ENCODE measurements at regions not wholly inside any gene's neighbourhood (a gene's known extent, or its start where the extent isn't known, plus 50 kb on each side); places are given as distances from the start of the nearest gene placed in this dataset.

DNA sequence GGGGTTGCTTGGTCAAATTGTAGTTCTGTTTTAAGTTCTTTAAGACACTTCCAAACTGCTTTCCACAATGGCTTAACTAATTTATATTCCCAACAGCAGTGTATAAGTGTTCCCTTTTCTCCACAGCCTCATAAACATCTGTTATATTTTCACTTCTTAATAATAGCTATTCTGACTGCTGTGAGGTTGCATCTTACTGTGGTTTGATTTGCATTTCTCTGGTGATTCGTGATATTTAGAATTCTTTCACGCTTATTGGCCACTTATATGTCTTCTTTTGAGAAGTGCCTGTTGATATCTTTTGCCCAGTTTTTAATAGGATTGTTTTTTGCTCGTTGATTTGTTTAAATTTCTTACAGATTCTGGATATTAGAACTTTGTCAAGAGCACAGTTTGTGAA, 278.6 kb upstream of the ITM2A start:
- H3K27ac ChIP-seq, result no peak overlapping the region
- TF ChIP-seq CTCF (IDR thresholded peaks at IDR 0.05; ENCODE audit: poor library complexity) (no peak), EZH2 (IDR thresholded peaks at IDR 0.05; ENCODE audit: borderline replicate concordance) (no peak), EZH2phosphoT487 (IDR thresholded peaks at IDR 0.05; ENCODE audit: low read depth, severe bottlenecking, unreplicated experiment) (no peak)
- no peaks in the 10 kb centered on the region for H4K20me1 ChIP-seq (ENCODE audit: insufficient read depth, poor library complexity, severe bottlenecking)
- 54% methylated on average over 3 of the region's 3 CpGs for WGBS (ENCODE audit: low lambda C conversion rate, missing lambda C conversion rate)
- DNase-seq (ENCODE audit: low spot score), result no peak
- H3K36me3 ChIP-seq (replicated peaks; ENCODE audit: insufficient read depth, low read depth), result no peaks in the 10 kb centered on the region
- H2AFZ ChIP-seq, result no peak overlapping the region
- H3K27me3 ChIP-seq, result no peaks in the 10 kb centered on the region
- no peaks in the 10 kb centered on the region for H3K9me3 ChIP-seq (ENCODE audit: low read depth)
- H3K4me2 ChIP-seq, result no peak overlapping the region
- no peaks in the 10 kb centered on the region for H3K4me1 ChIP-seq (ENCODE audit: insufficient read depth)
- H3K9me2 ChIP-seq (replicated peaks; ENCODE audit: insufficient read depth), result no peaks in the 10 kb centered on the region
- no peak overlapping the region for H3K4me3 ChIP-seq
- H3K79me2 ChIP-seq, result no peaks in the 10 kb centered on the region

- no peak overlapping the region for H3K4me3 ChIP-seq
- no peak overlapping the region for H2AFZ ChIP-seq
- no peaks in the 10 kb centered on the region for H3K36me3 ChIP-seq (replicated peaks; ENCODE audit: insufficient read depth, low read depth)
- WGBS (ENCODE audit: low lambda C conversion rate, missing lambda C conversion rate), result 62% methylated on average over 5 of the region's 5 CpGs
- H3K4me2 ChIP-seq, result no peak overlapping the region
- H3K27ac ChIP-seq, result no peak overlapping the region
- DNase-seq (ENCODE audit: low spot score), result no peak
- no peaks in the 10 kb centered on the region for H3K9me2 ChIP-seq (replicated peaks; ENCODE audit: insufficient read depth)
- H4K20me1 ChIP-seq (ENCODE audit: insufficient read depth, poor library complexity, severe bottlenecking), result no peaks in the 10 kb centered on the region
- no peak for TF ChIP-seq EZH2 (IDR thresholded peaks at IDR 0.05; ENCODE audit: borderline replicate concordance)
- no peak for TF ChIP-seq EZH2phosphoT487 (IDR thresholded peaks at IDR 0.05; ENCODE audit: low read depth, severe bottlenecking, unreplicated experiment)
- TF ChIP-seq CTCF (IDR thresholded peaks at IDR 0.05; ENCODE audit: poor library complexity), result no peak
- no peaks in the 10 kb centered on the region for H3K79me2 ChIP-seq
- H3K27me3 ChIP-seq, result no peaks in the 10 kb centered on the region
- no peaks in the 10 kb centered on the region for H3K4me1 ChIP-seq (ENCODE audit: insufficient read depth)
- H3K9me3 ChIP-seq (ENCODE audit: low read depth), result no peaks in the 10 kb centered on the region
Observed at GRCh38 chrX:79631526-79631925, 264.4 kb upstream of the ITM2A start.

DNA sequence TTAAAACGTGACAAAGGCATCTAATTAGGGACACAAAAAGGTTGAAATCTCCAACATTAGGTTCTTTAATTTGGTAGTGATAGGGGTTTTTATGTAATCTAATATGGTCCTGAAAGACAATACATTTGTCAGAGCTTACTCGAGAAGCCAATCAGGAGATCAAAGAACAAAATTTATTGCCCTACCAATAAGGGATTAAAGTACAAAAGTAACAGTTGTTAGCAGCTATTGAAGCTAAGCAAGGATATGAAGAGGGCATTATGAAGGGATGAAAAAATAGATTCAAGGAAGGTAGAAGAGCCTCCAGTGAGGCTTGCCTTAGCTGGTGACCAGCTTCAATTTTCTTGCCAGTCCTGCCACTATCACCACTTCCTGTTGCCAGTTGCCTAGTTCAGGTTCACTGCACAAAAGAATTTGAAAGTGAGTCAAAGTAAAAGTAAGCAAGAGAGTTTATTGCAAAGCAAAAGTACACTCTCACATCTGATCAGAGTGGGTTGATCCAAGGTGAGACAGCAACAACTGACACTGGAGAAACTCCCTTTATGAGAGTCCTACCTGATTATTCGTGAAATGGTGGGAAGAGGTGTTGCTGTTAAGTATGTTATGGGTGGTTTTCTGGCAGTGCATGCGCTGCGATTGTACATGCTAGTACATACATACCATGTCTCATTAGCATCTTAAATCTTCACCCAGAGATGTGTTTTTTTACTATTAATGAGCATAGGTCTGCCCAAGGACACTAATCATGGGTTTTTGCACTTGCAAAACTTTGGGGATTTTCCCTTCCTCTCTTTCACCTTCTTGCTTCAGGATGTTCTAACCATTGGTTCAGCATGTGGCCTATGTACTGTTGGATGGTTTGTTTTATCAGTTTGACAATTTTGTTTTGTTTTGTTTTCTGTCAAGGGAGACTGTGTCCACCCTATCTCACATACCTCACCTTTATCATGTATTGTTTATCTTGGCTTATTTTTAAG, 263.2 kb upstream of the ITM2A start:
- 64% methylated on average over 5 of the region's 5 CpGs for WGBS (ENCODE audit: low lambda C conversion rate, missing lambda C conversion rate)
- H3K79me2 ChIP-seq, result no peaks in the 10 kb centered on the region
- no peaks in the 10 kb centered on the region for H3K27me3 ChIP-seq
- H3K4me3 ChIP-seq, result no peak overlapping the region
- H3K4me2 ChIP-seq, result no peak overlapping the region
- H3K27ac ChIP-seq, result no peak overlapping the region
- no peak for DNase-seq (ENCODE audit: low spot score)
- H3K36me3 ChIP-seq (replicated peaks; ENCODE audit: insufficient read depth, low read depth), result no peaks in the 10 kb centered on the region
- H3K9me2 ChIP-seq (replicated peaks; ENCODE audit: insufficient read depth), result no peaks in the 10 kb centered on the region
- H3K4me1 ChIP-seq (ENCODE audit: insufficient read depth), result no peaks in the 10 kb centered on the region
- no peak overlapping the region for H2AFZ ChIP-seq
- H4K20me1 ChIP-seq (ENCODE audit: insufficient read depth, poor library complexity, severe bottlenecking), result no peaks in the 10 kb centered on the region
- H3K9me3 ChIP-seq (ENCODE audit: low read depth), result no peaks in the 10 kb centered on the region
- TF ChIP-seq CTCF (IDR thresholded peaks at IDR 0.05; ENCODE audit: poor library complexity), result no peak
- no peak for TF ChIP-seq EZH2 (IDR thresholded peaks at IDR 0.05; ENCODE audit: borderline replicate concordance)
- TF ChIP-seq EZH2phosphoT487 (IDR thresholded peaks at IDR 0.05; ENCODE audit: low read depth, severe bottlenecking, unreplicated experiment), result no peak

Measured in hepatocyte (in vitro differentiated cells).